ENCODE measurements at regions not wholly inside any gene's neighbourhood (a gene's known extent, or its start where the extent isn't known, plus 50 kb on each side); places are given as distances from the start of the nearest gene placed in this dataset.

DNA sequence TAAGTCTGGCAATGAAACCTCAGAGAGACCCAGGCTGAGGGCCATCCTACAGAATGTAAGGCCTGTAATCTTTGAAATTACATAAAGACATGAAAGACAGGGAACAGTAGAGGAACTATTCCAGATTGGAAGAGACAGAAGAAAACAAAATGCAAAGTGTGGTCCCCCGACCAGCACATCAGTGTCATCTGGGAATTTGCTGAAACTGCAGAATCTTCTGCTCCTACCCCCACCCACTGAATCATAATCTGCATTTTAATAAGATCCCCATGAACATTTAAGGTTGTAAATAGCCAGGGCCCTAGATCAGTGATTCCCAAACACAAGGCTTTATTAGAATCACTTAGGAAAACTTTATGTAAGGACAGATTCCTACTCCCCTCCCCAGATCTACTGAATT is 154.4 kb downstream of the NOC3L start:
- TF ChIP-seq, protein P1, sequence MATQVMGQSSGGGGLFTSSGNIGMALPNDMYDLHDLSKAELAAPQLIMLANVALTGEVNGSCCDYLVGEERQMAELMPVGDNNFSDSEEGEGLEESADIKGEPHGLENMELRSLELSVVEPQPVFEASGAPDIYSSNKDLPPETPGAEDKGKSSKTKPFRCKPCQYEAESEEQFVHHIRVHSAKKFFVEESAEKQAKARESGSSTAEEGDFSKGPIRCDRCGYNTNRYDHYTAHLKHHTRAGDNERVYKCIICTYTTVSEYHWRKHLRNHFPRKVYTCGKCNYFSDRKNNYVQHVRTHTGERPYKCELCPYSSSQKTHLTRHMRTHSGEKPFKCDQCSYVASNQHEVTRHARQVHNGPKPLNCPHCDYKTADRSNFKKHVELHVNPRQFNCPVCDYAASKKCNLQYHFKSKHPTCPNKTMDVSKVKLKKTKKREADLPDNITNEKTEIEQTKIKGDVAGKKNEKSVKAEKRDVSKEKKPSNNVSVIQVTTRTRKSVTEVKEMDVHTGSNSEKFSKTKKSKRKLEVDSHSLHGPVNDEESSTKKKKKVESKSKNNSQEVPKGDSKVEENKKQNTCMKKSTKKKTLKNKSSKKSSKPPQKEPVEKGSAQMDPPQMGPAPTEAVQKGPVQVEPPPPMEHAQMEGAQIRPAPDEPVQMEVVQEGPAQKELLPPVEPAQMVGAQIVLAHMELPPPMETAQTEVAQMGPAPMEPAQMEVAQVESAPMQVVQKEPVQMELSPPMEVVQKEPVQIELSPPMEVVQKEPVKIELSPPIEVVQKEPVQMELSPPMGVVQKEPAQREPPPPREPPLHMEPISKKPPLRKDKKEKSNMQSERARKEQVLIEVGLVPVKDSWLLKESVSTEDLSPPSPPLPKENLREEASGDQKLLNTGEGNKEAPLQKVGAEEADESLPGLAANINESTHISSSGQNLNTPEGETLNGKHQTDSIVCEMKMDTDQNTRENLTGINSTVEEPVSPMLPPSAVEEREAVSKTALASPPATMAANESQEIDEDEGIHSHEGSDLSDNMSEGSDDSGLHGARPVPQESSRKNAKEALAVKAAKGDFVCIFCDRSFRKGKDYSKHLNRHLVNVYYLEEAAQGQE (IDR thresholded peaks at IDR 0.05; ENCODE audit: unreplicated experiment) = no peak
- TF ChIP-seq, protein P2, sequence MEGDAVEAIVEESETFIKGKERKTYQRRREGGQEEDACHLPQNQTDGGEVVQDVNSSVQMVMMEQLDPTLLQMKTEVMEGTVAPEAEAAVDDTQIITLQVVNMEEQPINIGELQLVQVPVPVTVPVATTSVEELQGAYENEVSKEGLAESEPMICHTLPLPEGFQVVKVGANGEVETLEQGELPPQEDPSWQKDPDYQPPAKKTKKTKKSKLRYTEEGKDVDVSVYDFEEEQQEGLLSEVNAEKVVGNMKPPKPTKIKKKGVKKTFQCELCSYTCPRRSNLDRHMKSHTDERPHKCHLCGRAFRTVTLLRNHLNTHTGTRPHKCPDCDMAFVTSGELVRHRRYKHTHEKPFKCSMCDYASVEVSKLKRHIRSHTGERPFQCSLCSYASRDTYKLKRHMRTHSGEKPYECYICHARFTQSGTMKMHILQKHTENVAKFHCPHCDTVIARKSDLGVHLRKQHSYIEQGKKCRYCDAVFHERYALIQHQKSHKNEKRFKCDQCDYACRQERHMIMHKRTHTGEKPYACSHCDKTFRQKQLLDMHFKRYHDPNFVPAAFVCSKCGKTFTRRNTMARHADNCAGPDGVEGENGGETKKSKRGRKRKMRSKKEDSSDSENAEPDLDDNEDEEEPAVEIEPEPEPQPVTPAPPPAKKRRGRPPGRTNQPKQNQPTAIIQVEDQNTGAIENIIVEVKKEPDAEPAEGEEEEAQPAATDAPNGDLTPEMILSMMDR (conservative IDR thresholded peaks at IDR 0.05; ENCODE audit: low read depth in 2 of 2) = no peak
- TF ChIP-seq ZNF114 (CRISPR knock-in tag; IDR thresholded peaks at IDR 0.05) (no peak), JUNB (IDR thresholded peaks at IDR 0.05; ENCODE audit: unreplicated experiment) (no peak), EZH2 (IDR thresholded peaks at IDR 0.05; ENCODE audit: low read depth, unreplicated experiment) (no peak), EZH2phosphoT487 (IDR thresholded peaks at IDR 0.05; ENCODE audit: unreplicated experiment) (no peak), POLR2AphosphoS5 (IDR thresholded peaks at IDR 0.05; ENCODE audit: low read depth) (no peak), CREB1 (CRISPR knock-in tag; IDR thresholded peaks at IDR 0.05; ENCODE audit: low read depth) (no peak)
- TF ChIP-seq, protein P3, sequence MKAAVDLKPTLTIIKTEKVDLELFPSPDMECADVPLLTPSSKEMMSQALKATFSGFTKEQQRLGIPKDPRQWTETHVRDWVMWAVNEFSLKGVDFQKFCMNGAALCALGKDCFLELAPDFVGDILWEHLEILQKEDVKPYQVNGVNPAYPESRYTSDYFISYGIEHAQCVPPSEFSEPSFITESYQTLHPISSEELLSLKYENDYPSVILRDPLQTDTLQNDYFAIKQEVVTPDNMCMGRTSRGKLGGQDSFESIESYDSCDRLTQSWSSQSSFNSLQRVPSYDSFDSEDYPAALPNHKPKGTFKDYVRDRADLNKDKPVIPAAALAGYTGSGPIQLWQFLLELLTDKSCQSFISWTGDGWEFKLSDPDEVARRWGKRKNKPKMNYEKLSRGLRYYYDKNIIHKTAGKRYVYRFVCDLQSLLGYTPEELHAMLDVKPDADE (IDR thresholded peaks at IDR 0.05) = no peak
- TF ChIP-seq, protein P4, sequence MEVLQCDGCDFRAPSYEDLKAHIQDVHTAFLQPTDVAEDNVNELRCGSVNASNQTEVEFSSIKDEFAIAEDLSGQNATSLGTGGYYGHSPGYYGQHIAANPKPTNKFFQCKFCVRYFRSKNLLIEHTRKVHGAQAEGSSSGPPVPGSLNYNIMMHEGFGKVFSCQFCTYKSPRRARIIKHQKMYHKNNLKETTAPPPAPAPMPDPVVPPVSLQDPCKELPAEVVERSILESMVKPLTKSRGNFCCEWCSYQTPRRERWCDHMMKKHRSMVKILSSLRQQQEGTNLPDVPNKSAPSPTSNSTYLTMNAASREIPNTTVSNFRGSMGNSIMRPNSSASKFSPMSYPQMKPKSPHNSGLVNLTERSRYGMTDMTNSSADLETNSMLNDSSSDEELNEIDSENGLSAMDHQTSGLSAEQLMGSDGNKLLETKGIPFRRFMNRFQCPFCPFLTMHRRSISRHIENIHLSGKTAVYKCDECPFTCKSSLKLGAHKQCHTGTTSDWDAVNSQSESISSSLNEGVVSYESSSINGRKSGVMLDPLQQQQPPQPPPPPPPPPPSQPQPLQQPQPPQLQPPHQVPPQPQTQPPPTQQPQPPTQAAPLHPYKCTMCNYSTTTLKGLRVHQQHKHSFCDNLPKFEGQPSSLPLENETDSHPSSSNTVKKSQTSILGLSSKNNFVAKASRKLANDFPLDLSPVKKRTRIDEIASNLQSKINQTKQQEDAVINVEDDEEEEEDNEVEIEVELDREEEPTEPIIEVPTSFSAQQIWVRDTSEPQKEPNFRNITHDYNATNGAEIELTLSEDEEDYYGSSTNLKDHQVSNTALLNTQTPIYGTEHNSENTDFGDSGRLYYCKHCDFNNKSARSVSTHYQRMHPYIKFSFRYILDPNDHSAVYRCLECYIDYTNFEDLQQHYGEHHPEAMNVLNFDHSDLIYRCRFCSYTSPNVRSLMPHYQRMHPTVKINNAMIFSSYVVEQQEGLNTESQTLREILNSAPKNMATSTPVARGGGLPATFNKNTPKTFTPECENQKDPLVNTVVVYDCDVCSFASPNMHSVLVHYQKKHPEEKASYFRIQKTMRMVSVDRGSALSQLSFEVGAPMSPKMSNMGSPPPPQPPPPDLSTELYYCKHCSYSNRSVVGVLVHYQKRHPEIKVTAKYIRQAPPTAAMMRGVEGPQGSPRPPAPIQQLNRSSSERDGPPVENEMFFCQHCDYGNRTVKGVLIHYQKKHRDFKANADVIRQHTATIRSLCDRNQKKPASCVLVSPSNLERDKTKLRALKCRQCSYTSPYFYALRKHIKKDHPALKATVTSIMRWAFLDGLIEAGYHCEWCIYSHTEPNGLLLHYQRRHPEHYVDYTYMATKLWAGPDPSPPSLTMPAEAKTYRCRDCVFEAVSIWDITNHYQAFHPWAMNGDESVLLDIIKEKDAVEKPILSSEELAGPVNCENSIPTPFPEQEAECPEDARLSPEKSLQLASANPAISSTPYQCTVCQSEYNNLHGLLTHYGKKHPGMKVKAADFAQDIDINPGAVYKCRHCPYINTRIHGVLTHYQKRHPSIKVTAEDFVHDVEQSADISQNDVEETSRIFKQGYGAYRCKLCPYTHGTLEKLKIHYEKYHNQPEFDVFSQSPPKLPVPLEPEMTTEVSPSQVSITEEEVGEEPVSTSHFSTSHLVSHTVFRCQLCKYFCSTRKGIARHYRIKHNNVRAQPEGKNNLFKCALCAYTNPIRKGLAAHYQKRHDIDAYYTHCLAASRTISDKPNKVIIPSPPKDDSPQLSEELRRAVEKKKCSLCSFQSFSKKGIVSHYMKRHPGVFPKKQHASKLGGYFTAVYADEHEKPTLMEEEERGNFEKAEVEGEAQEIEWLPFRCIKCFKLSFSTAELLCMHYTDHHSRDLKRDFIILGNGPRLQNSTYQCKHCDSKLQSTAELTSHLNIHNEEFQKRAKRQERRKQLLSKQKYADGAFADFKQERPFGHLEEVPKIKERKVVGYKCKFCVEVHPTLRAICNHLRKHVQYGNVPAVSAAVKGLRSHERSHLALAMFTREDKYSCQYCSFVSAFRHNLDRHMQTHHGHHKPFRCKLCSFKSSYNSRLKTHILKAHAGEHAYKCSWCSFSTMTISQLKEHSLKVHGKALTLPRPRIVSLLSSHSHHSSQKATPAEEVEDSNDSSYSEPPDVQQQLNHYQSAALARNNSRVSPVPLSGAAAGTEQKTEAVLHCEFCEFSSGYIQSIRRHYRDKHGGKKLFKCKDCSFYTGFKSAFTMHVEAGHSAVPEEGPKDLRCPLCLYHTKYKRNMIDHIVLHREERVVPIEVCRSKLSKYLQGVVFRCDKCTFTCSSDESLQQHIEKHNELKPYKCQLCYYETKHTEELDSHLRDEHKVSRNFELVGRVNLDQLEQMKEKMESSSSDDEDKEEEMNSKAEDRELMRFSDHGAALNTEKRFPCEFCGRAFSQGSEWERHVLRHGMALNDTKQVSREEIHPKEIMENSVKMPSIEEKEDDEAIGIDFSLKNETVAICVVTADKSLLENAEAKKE (CRISPR knock-in tag; IDR thresholded peaks at IDR 0.05) = no peak

All from GM23338 (cell line).